Prostate gland (tissue), 2 donors: ENCODE measurements at regions not wholly inside any gene's neighbourhood (a gene's known extent, or its start where the extent isn't known, plus 50 kb on each side); places are given as distances from the start of the nearest gene placed in this dataset.

Experiments
- DNase-seq: peaks from one replicate; pipeline ENCODE4 v3.0.0-alpha.2; 2019; ENCODE audit warnings: low spot score
- H3K27ac ChIP-seq, 2 donors: fragments of 200-600 bp; sonication (generic); 2 replicates each; pipeline ENCODE4 v1.5.1; 2017 to 2019
- H3K27me3 ChIP-seq: fragments of 200-600 bp; sonication (generic); replicated peaks from 2 replicates; pipeline ENCODE4 v1.5.1; 2019; ENCODE audit not compliant: insufficient read depth
- H3K36me3 ChIP-seq, 2 donors: fragments of 200-600 bp; sonication (generic); 1 replicate in 1 of 2; 2 replicates in 1 of 2; pipeline versions ENCODE4 v1.5.1 to v1.8.1; 2017 to 2019
- H3K4me1 ChIP-seq: fragments of 200-600 bp; sonication (generic); replicated peaks from 2 replicates; pipeline ENCODE4 v1.5.1; 2019
- H3K4me3 ChIP-seq, 2 donors: fragments of 200-600 bp; sonication (generic); 2 replicates each; pipeline ENCODE4 v1.5.1; 2017 to 2019
- H3K9me3 ChIP-seq: fragments of 200-600 bp; sonication (generic); 2 replicates; pipeline ENCODE4 v1.5.1; 2017
- CTCF ChIP-seq, 4 experiments: fragments of 200-600 bp in 2 of 4; fragments of 450-650 bp in 2 of 4; sonication (generic) in 2 of 4; IDR thresholded peaks; 1 replicate in 3 of 4; 2 replicates in 1 of 4; pipeline ENCODE4 v1.5.1; 2016 to 2019; ENCODE audit warnings: antibody characterized with exemption in 4 of 4, mild to moderate bottlenecking in 2 of 4, moderate library complexity in 2 of 4
- POLR2A ChIP-seq: fragments of 450-650 bp; IDR thresholded peaks from one replicate; pipeline ENCODE4 v1.6.1; 2016; ENCODE audit warnings: antibody characterized with exemption, mild to moderate bottlenecking
- POLR2AphosphoS5 ChIP-seq: sonication (generic); formaldehyde crosslinking; IDR thresholded peaks from one replicate; pipeline ENCODE4 v1.6.1; 2017; ENCODE audit warnings: antibody characterized with exemption
- WGBS: methylation state at CpG from one replicate; pipeline ENCODE4 v1.1.5; 2018; 5-methylcytosine and 5-hydroxymethylcytosine counted together
- intact Hi-C: fragments of 100-400 bp; cut with DNase I; formaldehyde crosslinking; loops from one replicate; pipeline ENCODE4 v1.14.2; 2022

- DNase-seq = no peak
- Histone ChIP-seq H3K27ac (no peak overlapping the region), H3K4me1 (no peaks in the 10 kb centered on the region), H3K4me3 (no peak overlapping the region), H3K9me3 (no peaks in the 10 kb centered on the region), H3K36me3 (no peaks in the 10 kb centered on the region), H3K27me3 (no peaks in the 10 kb centered on the region)
- intact Hi-C loops = no loop called here
- TF ChIP-seq POLR2AphosphoS5 = no peak
- TF ChIP-seq CTCF (IDR thresholded peaks at IDR 0.05) = no peak
- TF ChIP-seq POLR2A = no peak
These were observed 837.3 kb upstream of the SLC35B3 start for GRCh38 chr6:9272671-9273070.

- H3K4me1 ChIP-seq = no peaks in the 10 kb centered on the region
- no peak for DNase-seq
- H3K27me3 ChIP-seq = no peaks in the 10 kb centered on the region
- TF ChIP-seq CTCF (IDR thresholded peaks at IDR 0.05) (no peak), POLR2A (no peak), POLR2AphosphoS5 (no peak)
- no peaks in the 10 kb centered on the region for H3K36me3 ChIP-seq
- no peak overlapping the region for H3K27ac ChIP-seq
- H3K4me3 ChIP-seq = no peak overlapping the region
- intact Hi-C loops = no loop called here
- H3K9me3 ChIP-seq = no peaks in the 10 kb centered on the region
- 77% methylated on average over 1 of the region's 1 CpG for WGBS
These were observed 831.4 kb upstream of the SLC35B3 start for GRCh38 chr6:9266741-9267140.

DNA sequence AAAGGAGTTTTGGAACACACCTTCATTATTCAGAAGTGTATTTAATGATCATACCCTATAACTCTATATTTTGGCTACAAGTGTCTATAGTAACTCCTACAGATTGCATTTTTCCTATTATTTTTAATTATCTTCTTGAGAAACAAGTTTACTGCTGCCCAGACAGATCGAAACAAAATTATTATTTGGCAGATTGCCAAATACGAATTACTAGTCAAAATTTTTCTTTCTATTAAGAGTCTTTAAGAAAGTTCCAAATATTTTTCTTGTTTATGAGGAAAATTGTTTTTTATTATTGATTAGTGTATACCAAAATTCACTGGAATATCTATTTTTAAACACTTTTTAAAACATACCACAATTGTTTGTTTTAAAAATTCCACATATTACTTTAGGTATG is 821.9 kb upstream of the SLC35B3 start:
- WGBS = 42% methylated on average over 2 of the region's 2 CpGs
- no peak for DNase-seq
- no peak for TF ChIP-seq CTCF (IDR thresholded peaks at IDR 0.05)
- no peak for TF ChIP-seq POLR2AphosphoS5
- TF ChIP-seq POLR2A = no peak
- no peaks in the 10 kb centered on the region for H3K4me1 ChIP-seq
- no peaks in the 10 kb centered on the region for H3K27me3 ChIP-seq
- H3K4me3 ChIP-seq = no peak overlapping the region
- no peaks in the 10 kb centered on the region for H3K9me3 ChIP-seq
- intact Hi-C loops = no loop called here
- H3K36me3 ChIP-seq = no peaks in the 10 kb centered on the region
- no peak overlapping the region for H3K27ac ChIP-seq

DNA sequence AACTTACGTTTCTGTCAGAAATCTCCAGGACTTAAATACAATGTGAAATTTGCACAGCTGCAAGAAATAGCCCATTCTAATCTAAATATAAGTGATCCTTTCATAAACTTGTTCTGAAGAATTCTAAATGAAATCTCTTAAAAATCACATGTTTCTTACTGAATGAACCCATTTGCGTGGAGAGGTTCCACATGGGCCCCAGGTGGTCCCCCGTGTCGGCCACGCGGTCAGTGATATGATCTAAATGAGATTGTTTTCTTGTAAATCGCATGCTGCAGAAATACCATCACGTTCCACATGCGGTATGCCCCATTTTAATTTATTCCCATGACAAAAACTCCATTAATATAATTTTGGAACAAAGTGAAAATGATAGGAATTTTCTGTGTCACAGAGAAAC is 818.9 kb upstream of the SLC35B3 start:
- H3K4me3 ChIP-seq = no peak overlapping the region
- no peak for DNase-seq
- no peak overlapping the region for H3K27ac ChIP-seq
- 75% methylated on average over 9 of the region's 9 CpGs for WGBS
- no peaks in the 10 kb centered on the region for H3K36me3 ChIP-seq
- H3K27me3 ChIP-seq = no peaks in the 10 kb centered on the region
- TF ChIP-seq POLR2A (no peak), CTCF (IDR thresholded peaks at IDR 0.05) (no peak), POLR2AphosphoS5 (no peak)
- H3K9me3 ChIP-seq = no peaks in the 10 kb centered on the region
- no peaks in the 10 kb centered on the region for H3K4me1 ChIP-seq
- intact Hi-C loops = no loop called here

GRCh38 chr6:9252799-9253198 is 817.5 kb upstream of the SLC35B3 start:
- Histone ChIP-seq H3K9me3 (no peaks in the 10 kb centered on the region), H3K36me3 (no peaks in the 10 kb centered on the region), H3K27me3 (no peaks in the 10 kb centered on the region), H3K27ac (no peak overlapping the region), H3K4me1 (no peaks in the 10 kb centered on the region), H3K4me3 (no peak overlapping the region)
- intact Hi-C loops = no loop called here
- WGBS = 95% methylated on average over 4 of the region's 4 CpGs
- DNase-seq = no peak
- TF ChIP-seq CTCF (IDR thresholded peaks at IDR 0.05) (no peak), POLR2AphosphoS5 (no peak), POLR2A (no peak)
